ENCODE measurements at regions not wholly inside any gene's neighbourhood (a gene's known extent, or its start where the extent isn't known, plus 50 kb on each side); places are given as distances from the start of the nearest gene placed in this dataset.

DNA sequence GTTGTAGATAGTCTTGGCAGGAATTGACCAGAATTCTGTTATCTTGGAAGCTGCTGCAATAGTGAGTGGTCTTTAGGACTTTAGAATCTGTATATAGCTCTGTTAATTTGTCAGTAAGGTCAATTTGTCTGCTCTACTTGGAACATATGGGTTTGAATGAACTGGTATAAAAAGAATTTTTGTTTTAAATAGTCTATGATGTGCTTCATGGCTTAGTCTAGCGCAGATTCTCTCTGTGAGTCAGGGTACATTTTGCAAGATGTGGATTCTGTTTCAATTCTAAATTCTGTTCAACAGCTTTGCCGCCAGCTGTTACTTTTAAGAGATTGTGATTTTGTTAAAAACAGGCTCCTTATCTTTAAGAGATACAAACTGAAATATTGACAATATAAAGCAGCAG, 135.9 kb upstream of the AGBL1 start:
- no peak for DNase-seq

DNA sequence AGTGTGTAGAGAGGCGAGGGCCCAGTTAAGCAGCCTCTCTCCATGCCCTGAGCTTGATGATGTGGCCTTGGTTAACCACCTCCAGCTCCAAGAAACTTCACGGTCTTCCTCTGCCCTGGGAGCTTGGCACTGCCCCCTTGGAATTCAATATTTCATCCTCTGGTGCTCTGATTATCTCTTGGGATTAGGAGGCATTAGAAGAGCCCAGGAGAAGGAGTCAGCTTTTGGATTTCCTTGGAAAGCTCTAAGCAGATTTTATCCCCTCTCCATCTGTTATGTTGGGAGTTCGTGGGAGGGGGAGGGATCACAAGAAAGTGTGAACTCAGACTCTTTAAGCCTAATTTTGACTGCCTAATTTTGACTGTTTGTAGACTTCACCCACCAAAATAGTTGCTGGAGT, 132.7 kb upstream of the AGBL1 start:
- DNase-seq, result no peak

DNA sequence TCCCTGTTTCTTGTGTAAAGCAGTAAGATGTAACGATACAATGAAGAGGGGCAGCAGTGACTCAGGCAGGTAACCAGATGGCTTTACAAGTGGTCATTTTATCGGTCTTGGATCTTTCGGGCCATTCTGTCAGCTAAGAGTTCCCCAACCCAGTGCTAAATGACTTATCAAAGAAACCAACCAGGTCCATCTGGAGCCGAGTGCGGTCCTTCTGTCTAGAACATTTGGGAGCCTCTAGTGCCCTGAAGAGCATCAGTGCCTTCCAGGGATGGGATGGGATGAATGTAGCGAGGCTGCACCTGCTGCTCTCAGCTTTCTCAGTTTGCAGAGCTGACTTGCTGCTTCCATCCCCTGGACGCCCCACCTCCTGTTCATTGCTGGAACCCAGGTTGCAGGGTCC, 131.7 kb upstream of the AGBL1 start:
- DNase-seq, result no peak

DNA sequence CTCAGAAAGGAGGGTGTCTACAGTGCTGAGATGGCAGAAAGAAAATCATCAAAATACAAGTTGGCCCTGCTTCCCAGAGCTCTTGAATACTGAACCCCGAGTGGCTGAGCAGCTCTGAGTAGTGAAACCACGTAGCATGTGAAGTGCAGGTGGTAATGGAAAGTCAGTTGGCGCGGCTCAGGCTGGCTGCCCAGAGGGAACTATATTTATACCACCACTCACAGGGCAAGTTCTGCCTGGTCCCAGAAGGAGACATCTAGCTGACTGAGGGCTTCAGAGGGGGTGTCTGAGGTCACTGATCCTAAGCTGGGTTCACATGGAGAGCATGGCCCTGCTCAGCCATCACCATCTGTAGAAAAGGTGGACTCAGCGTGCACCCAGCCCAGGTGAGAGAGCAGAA, 129.6 kb upstream of the AGBL1 start:
- DNase-seq, result no peak

DNA sequence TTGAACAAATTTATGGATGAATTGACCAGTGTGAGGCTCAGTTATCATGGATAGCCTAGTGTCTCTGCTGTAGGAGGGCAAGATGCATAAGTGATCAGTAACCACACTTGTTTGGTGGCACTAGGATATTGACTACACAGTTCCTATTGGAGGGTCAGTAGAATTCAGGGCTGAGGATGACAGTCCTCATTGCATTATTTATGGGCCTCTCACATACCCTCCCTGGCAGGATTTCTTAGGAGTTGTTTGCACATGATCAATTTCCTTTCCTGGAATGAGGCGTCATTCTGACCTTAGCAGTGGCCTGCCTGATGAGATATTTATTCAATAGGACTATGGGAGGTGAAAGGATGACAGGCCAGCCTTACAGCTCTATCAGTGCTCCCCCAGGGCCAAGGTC, 125.1 kb upstream of the AGBL1 start:
- DNase-seq, result no peak

DNA sequence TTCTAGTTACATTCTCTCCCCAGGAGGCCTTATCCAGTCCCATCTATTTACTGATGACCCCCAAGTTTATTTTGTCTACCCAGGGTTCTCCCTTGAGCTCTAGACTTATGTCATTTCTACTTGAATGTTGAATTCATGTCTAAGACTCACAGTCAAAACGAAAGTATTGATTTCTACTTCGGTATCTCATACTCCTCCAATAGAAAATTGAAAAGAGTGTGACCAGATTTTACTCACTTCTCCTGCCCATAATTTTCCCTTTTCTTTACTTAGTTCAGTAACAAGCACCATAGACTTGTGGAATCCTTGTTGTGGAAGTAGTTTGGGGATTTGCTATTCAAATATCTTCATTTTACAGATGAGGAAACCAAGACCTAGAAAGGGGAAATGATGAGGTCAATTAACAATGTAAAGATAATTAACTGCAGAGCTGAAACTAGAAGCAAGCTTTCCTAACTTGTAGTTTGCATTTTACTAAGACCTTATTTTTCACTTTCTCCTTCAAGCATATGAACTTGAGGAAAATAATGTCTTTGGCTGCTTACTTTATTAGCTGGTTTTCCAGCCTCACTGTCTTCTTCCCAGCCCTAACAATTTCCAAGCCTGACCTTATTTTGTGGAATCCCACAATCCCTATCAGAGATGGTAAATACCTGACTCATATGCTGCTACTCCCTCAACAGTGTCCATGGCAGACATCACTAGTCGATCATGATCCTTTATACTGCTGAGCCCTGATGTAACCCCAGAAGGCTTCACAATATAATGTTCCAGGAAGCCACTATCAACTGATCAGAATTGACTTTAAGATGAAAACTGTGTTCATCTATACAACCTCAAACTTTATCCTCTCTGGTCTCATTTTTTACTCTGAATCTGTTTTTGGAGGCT, 123.9 kb upstream of the AGBL1 start:
- no peak for DNase-seq

DNA sequence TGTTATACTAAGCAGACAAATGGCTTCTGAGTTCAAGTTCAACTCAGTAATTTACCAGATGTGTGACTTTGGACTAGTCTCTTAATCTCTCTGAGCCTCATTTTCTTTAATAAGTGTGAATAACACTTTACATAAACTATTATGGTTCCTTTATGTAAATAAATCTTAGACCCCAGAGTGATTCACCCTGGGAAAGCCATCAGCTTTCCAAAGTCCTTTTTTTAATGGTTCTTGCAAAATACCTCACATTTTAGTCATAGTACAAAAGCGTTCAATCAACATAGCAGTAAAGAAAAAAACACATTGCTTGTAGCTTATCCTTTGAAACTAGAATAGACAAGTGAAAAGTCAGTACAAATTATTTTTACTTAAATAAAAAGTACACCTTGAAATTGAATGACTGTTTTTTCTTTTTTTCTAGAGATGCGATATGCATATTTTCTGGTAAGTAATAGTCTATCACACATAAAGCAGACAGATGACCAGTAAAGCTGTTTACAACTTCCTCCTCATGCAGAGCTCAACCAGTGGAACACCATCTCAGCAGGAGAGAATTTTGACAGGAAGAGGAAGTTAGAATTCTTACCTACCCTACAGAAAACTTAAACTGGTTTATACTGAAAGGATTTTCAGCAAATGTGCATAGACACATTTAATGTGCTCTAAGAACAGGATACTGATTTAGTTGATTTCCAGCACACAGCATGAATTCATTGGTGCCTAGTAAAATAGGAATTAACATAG, 123.0 kb upstream of the AGBL1 start:
- no peak for DNase-seq

DNA sequence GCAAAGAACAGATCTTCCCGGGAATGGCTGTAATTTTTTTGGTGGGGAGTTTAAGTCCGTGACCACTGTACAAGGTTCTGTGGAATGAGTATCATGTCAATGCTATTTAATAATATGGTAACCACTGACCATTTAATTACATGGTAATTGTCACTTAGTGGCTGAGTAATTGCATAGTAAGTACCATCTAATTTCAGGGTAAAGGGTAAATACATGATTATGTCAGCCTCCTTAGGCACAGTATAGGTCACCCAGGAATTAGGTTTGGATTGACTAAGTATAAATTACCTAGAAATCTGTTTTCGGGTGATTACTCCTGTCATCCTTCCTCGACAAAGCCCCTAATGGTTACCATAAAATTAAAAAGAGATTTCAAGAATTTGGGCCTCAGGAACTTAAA, 120.1 kb upstream of the AGBL1 start:
- DNase-seq, result no peak

DNA sequence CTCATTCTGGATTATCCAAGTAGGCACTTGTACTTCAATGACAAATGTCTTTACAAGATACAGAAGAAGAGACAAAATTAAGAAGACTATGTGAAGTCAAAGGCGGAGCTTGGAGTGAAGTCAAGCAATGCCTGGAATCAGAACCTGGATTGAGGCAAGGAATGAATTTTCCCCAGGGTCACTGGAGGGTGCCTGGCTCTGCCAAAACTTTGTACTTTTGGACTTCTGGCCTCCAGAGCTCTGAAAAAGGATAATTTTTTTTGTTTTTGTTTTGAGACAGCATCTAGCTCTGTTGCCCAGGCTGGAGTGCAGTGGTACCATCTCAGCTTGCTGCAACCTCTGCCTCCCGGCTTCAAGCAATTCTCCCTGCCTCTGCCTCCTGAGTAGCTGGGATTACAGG, 119.3 kb upstream of the AGBL1 start:
- no peak for DNase-seq

DNA sequence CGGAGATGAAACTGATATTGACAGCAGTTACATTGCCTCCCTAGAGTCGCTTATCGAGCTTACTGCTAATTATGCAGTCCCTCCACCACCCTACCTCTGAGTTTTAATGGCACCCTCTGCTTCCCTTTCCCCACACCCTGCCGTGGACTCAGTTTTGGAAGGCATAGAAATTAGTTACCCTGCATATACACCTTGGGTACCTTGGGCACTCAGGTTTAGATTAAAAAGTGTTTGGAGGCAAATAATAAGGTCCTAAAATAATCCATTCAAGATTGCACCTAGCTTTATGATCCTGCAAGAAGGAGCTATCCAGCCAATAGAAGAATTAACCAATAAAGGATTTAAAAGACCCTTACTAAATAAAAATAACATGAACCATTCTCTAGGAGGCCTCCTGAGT, 117.8 kb upstream of the AGBL1 start:
- no peak for DNase-seq

DNA sequence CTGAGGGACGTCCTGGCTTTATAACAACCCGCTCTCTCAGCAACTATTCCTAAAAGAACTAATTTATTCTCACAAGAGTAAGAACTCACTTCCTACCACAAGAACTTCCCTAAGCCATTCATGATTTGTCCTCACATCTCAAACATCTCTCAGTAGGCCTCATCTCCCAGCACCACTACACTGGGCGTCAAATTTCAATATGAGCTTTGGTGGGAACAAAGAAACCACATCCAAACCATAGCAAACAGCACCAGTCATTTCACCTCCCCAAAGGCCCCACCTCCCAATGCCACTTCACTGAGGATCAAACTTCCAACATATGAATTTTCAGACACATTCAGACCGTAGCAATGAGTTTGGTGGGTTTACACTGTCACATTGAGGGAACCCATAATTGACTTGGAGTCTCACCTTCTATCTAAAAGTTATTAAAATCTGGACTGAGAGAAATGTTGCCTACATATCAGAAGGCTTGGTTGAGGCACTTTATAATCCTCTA, 116.4 kb upstream of the AGBL1 start:
- no peak for DNase-seq

DNA sequence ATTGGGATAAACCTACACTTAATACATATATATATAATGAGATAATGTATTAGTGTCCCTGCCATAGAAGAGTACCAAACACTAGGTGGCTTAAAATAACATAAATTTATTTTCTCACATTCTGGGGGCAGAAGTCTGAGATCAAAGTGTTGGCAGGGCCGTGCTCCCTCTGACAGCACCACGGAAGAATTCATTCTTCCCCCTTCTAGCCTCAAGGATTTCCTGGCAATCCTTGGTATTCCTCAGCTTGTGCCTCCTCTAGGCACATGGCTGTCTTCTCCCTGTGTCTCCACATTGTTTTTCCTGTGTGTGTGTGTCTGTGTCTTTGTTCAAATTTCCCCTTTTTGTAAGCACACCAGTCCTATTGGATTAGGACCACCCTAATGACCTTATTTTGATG, 115.2 kb upstream of the AGBL1 start:
- no peak for DNase-seq

DNA sequence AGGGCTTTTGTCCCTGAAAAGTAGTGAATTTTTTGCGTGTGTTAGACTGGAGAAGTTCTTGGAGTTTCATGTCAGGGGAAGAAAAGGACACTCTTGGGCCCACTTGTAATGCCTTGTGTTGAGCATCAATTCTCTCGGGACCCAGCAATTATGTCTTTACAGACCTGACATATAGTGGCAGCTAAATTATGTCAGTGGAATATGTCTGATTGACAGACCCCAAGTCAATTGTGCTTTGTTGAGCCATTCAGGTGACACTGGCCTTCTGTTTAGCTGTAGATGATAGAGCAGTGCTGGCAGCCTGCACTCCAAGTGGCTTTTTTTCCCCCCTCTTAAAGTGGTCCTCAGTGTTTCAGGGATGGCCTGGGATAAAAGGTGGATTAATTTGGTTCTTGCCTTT, 112.1 kb upstream of the AGBL1 start:
- DNase-seq, result no peak

DNA sequence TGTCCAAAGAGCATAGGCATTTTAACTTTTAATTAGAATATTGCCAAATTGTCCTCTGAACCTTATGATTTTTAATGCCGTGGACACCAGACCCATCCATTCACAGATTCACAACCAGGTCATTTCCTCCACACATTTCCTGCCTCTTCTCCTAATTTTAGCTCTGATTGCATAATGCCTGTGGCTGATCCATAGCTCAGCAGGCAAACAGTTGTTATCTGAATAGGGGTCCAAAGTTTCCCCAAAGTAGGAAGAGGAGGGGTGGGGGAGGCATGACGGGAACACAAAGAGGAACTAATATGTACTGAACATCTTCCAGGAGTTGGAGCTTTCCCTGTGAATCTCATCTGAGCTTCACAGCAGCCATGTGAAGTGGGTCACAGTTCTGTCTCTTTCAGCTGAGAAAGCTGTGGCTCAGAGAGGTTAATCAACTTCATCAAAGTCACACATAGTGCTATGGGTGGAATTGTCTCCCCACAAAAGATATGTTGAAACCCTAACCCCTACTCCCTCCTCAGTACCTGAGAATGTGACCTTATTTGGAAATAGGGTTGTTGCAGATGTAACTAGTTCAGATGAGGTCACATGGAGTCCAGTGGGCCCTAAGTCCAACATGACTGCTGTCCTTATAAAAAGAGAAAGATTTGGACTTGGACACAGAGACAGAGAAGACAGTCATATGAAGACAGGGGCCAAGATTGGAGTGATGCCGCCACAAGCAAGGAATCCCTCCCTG, 106.7 kb upstream of the AGBL1 start:
- no peak for DNase-seq

DNA sequence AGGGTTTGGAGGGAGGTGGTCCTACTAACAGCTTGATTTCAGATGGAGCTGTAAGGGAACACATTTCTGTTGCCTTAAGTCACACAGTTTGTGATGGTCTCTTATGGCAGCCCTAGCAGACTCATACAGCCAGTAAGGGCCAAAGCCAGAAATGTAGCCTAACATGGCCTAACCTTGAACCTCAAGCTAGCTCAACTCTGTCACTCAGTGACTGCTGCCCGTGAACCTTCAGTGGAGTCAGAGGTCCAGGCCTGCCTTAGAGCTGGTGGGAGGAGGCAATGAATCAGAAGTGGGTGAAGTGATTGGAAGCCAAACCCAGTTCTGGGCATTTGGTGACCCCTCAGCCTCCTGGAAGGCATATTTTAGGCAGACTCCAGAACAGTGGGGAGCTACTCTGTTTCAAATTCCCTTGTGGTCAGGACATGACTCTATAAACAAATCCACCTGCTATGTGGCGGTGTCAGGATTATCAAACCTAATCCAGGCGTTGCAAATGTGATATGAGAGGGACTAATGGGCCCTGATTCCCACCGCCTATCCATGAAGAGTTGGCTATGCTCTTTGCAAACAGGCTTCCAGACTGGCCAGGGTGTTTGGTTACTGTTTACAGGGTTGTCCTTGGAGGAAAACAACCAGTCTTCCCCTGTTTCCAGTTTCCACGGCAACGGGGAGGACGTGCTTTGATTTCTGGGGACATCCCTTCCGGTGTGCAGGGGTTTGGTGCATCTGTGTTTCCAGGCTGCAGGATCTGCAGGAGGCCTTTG, 105.9 kb upstream of the AGBL1 start:
- no peak for DNase-seq

DNA sequence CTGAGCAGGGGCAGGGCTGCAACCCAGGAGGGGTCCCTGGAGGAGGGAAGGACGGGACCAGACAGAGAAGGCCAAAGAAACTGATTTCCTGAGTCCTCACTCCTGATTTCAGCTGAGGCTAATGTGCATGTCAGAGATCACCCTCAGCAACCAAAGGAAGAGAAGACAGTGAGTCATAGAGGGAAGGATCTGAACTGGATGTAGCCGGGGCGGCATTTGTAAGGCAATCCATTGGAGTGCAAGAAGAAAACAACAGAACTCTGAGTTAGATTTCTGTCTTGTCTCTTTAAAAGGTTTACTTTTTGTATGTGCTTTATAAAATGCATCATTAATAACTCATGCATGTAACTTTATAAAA, 105.3 kb upstream of the AGBL1 start:
- no peak for DNase-seq

DNA sequence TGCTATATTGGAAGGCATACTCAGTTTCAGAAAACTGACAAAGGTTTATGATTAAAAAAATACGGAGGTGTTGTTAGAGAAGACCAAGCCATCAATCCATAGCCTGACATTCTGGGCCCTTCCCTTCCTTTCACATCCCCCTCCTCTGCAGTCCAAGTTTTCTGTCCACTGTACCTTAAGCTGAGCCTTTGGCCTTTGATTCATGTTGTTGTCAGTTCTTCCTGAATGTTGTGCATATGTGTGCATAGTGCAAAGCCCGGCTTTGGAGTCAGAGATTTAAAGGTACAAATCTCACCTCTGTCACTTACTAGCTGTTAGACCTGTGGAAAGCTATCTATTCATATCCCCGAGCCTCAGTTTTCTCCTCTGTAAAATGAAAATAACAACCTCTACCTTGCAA, 104.9 kb upstream of the AGBL1 start:
- no peak for DNase-seq

DNA sequence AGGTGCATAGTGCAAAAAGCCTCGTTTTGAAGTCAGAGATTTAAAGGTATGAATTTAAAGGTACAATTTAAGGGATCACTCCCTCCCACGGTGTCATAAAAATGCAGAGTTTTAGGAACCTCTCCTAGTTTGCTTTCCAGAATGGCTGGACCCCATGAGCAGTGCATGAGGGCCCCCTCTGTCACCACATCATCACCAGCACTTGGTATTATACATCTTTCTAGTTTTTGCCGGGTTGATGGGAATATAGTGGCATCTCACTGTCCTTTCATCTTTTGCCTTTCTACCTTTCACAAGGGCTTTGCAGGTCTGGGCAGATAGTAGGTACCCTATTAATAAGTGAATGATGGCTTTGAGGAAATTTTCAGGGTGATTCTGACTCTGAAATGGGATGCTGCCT, 103.6 kb upstream of the AGBL1 start:
- no peak for DNase-seq

DNA sequence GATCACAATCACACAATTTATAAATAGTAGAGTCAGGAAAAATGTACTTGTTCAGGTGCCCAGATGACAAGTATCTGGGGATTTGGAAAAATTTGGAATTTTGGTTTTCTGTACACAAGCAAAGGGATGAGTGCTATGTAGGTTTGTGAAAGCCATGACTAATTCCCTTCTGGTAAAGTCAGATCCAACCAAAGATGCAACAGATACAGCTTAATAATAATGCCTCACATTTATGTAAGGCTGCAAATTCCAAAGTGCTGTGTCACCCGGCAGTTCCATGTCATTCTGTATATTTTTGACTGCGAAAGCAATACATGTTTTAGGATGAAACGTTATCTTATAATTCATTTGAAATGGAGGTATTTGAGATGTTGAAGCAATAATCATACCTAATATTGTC, 102.7 kb upstream of the AGBL1 start:
- DNase-seq, result no peak

DNA sequence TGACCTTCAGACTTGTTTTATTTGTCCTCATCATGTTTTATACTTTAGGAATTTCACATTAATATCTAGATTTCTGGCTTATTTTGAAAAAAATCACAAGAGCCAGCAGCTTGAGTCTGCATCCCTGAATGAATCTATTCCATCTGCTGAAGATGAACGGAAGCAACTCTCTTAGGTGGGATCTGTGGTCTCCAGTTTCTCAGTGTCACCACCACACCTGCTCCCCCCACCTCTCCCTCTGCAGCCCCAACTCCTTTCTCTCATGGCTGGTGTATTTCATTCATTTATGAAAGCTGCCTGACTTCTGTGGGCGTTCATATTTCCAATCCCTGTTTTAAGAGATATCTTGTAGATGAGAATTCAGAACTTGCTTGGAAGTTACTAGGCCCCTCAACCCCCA, 102.1 kb upstream of the AGBL1 start:
- DNase-seq, result no peak

DNA sequence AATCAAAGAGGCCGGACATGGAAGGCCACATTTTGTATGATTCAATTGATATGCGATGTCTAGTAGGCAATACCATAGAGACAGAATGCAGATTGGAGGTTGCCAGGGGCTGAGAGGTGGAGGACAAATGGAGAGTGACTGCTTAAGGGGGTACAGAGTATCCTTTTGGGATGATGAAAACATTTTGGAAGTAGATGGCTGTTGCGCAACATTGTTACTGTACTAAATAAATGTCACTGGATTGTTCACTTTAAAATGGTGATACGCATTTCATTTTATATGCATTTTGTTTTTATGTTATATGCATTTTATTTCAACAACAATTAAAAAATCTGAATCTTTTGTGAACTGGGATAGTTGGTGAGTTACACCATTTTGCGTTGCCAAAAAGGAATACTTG, 99.7 kb upstream of the AGBL1 start:
- DNase-seq, result no peak

DNA sequence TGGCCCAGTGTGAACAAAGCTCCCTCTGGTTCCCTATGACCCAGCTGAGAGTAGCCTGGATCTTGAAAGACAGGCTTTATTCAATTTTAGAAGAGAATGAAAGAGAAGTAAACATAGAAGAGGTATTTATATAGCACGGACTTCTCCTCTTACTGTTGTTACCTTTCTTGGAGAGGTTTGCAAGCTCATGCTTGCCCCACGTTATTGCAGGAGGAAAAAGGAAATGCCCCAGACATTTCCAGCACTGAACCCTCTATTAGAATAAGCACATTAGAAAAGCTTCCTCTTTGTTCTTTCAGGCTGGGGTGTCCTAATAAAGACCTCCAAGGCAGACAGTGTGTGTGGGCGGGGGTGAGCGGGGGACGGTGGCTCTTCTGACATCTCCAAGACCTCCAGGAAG, 98.7 kb upstream of the AGBL1 start:
- no peak for DNase-seq

DNA sequence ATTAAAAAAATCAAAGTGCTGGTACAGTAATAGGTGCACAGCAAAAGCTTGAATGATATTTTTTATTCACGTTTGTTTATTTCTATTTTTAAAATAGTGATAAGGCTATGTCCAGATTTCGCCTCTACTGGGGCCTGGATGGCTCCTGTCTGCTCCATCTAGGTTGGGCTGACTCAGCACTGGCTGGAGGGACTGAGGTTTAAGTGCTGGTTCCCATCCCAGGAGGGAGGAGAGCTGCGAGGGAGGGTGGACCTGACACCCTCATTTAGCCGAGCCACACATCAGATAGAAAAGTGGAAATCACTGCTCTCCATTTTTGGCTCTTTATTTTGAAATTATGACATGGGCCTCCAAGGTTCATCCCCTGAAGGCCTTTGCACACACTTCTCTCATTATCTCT, 95.4 kb upstream of the AGBL1 start:
- no peak for DNase-seq
